Breast epithelium (tissue), 4 donors: ENCODE measurements at regions not wholly inside any gene's neighbourhood (a gene's known extent, or its start where the extent isn't known, plus 50 kb on each side); places are given as distances from the start of the nearest gene placed in this dataset.

ENCODE experiments used
- DNase-seq, 2 donors: peaks; one replicate each; pipeline ENCODE4 v3.0.0-alpha.2; 2019; ENCODE audit warnings: low spot score in 2 of 2
- H3K27ac ChIP-seq, 2 donors: fragments of 200-600 bp; sonication (generic) in 1 of 2; one replicate each; pipeline ENCODE4 v1.5.1; 2016 to 2019; ENCODE audit warnings: mild to moderate bottlenecking in 1 of 2
- H3K27me3 ChIP-seq, 2 donors: fragments of 200-600 bp; sonication (generic) in 1 of 2; one replicate each; pipeline versions ENCODE4 v1.5.1 to v1.6.0; 2017 to 2019; ENCODE audit warnings: control low read depth in 1 of 2, mild to moderate bottlenecking in 1 of 2
- H3K36me3 ChIP-seq: fragments of 200-600 bp; one replicate; pipeline ENCODE4 v1.5.1; 2019
- H3K4me1 ChIP-seq, 2 donors: fragments of 200-600 bp; sonication (generic); one replicate each; pipeline ENCODE4 v1.5.1; 2016 to 2019; ENCODE audit warnings: control low read depth in 1 of 2
- H3K4me3 ChIP-seq, 3 donors: fragments of 200-600 bp; sonication (generic); 1 replicate in 2 of 3; 2 replicates in 1 of 3; pipeline ENCODE4 v1.5.1; 2016 to 2019; ENCODE audit warnings: mild to moderate bottlenecking in 3 of 3, moderate library complexity in 2 of 3
- H3K9me3 ChIP-seq, 2 donors: fragments of 200-600 bp; sonication (generic) in 1 of 2; one replicate each; pipeline ENCODE4 v1.5.1; 2016 to 2019; ENCODE audit warnings: control low read depth in 1 of 2
- POLR2A ChIP-seq: fragments of 450-650 bp; IDR thresholded peaks from one replicate; pipeline ENCODE4 v1.6.1; 2016; ENCODE audit warnings: antibody characterized with exemption, mild to moderate bottlenecking, moderate library complexity
- POLR2AphosphoS5 ChIP-seq, 3 donors: sonication (generic); formaldehyde crosslinking; IDR thresholded peaks; one replicate each; pipeline ENCODE4 v1.6.1; 2017; ENCODE audit warnings: antibody characterized with exemption in 3 of 3
- intact Hi-C: fragments of 100-400 bp; cut with DNase I; formaldehyde crosslinking; loops from one replicate; pipeline ENCODE4 v1.15.1; 2023; ENCODE audit warnings: low total_unique reads
- TF ChIP-seq, protein P1 (sequence below), 3 donors: fragments of 450-650 bp; IDR thresholded peaks; one replicate each; pipeline ENCODE4 v1.5.1; 2016 to 2017; ENCODE audit warnings: antibody characterized with exemption in 3 of 3, mild to moderate bottlenecking in 3 of 3, moderate library complexity in 3 of 3

DNA sequence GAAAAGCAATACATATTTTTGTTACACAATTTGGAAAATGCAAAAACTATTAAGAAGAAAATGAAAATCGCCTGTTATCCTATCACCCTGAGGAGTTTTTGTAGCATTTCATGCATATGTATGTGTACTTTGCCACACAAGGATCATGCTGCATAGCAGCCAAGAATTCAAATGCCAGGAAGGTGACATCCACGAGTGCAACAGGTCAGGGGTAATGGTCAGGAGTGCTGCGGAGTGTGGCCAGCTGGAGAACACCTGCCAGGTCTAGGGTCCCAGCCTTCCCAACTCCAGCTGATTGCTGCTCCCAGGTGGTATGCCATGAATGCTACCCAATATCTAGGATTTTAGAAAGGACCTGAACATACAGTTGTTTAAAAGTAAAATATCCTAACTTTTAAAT is 617.1 kb downstream of the PRELID2 start:
- intact Hi-C loops: no loop called here

DNA sequence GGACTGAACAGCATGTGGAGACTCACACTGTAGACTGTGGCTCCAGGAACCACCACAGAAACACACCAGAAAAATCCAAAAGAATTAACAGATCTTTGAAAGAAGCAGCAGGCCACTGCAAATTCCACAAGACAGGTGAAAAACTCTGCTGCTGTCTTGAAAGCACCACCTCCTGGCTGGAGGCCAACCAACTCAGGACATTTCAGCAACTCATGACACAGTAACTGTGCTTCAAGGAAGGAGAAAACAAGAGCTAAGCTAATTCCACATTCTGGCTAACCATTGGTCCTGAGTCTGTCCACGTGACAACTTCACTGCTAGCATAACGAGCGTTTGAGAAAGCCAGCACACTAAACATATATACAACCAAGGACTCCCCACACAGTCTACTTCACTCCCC is 625.1 kb downstream of the PRELID2 start:
- Histone ChIP-seq H3K27ac (no peak overlapping the region), H3K4me1 (no peaks in the 10 kb centered on the region), H3K9me3 (no peaks in the 10 kb centered on the region), H3K27me3 (no peaks in the 10 kb centered on the region), H3K36me3 (no peaks in the 10 kb centered on the region), H3K4me3 (no peak overlapping the region)
- no peak for DNase-seq
- intact Hi-C loops: loop anchor here (1.0 kb wide), 1 partner anchor 13 kb away; no protein-coding TSS in a partner anchor
- no peak for TF ChIP-seq POLR2AphosphoS5 (IDR thresholded peaks at IDR 0.05)
- no peak for TF ChIP-seq POLR2A
- TF ChIP-seq, protein P1, sequence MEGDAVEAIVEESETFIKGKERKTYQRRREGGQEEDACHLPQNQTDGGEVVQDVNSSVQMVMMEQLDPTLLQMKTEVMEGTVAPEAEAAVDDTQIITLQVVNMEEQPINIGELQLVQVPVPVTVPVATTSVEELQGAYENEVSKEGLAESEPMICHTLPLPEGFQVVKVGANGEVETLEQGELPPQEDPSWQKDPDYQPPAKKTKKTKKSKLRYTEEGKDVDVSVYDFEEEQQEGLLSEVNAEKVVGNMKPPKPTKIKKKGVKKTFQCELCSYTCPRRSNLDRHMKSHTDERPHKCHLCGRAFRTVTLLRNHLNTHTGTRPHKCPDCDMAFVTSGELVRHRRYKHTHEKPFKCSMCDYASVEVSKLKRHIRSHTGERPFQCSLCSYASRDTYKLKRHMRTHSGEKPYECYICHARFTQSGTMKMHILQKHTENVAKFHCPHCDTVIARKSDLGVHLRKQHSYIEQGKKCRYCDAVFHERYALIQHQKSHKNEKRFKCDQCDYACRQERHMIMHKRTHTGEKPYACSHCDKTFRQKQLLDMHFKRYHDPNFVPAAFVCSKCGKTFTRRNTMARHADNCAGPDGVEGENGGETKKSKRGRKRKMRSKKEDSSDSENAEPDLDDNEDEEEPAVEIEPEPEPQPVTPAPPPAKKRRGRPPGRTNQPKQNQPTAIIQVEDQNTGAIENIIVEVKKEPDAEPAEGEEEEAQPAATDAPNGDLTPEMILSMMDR (IDR thresholded peaks at IDR 0.05): no peak

More for the DNA sequence above, 617.1 kb downstream of the PRELID2 start:
- Histone ChIP-seq H3K9me3 (no peaks in the 10 kb centered on the region), H3K27ac (no peak overlapping the region), H3K4me3 (no peak overlapping the region), H3K27me3 (no peaks in the 10 kb centered on the region), H3K36me3 (no peaks in the 10 kb centered on the region), H3K4me1 (no peaks in the 10 kb centered on the region)
- no peak for DNase-seq
- TF ChIP-seq POLR2AphosphoS5 (IDR thresholded peaks at IDR 0.05) (no peak), POLR2A (no peak)
- TF ChIP-seq, protein P1 (IDR thresholded peaks at IDR 0.05): no peak

DNA sequence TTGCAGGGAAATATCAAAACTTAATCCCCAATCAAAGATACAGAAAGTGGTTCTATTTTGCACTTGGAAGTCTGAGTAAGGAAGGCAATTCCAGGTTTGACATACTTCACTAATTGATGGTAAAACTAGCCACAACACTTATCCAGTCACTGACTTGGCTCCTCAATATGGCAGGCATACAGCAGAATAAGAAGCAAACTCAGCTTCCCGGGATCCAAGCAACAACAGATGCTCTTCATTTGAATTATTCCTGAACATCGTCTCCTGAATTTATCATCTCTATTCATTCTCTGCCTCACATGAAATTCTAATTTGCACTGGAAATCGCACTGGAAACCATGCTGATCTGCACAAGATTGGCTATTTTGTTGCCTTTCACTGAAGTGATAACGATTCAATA is 629.6 kb downstream of the PRELID2 start:
- H3K27me3 ChIP-seq: no peaks in the 10 kb centered on the region

DNA sequence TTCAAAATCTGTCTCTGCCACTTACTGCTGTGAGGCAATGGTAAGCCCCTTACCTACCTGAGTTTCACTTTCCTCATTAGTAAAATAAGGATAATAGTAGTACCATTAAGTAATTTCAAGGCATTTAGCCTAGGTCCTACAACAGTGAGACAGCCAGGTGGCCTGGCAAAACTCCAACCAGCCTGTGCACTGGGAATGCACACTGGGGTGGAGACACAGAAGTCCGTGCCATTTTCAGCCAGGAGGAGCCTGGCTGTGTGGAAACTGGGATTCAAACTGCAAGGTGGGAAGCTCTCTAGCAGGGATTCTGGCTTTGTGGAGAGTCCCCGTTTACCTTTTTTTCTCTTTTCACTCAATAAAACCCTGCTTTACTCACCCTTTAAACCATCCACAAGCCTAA is 630.4 kb downstream of the PRELID2 start:
- no peaks in the 10 kb centered on the region for H3K4me1 ChIP-seq
- no peaks in the 10 kb centered on the region for H3K27me3 ChIP-seq
- TF ChIP-seq POLR2A: no peak
- TF ChIP-seq, protein P1 (IDR thresholded peaks at IDR 0.05): no peak
- no peak for TF ChIP-seq POLR2AphosphoS5 (IDR thresholded peaks at IDR 0.05)
- H3K4me3 ChIP-seq: no peak overlapping the region
- no peaks in the 10 kb centered on the region for H3K9me3 ChIP-seq
- no peak for DNase-seq
- no peak overlapping the region for H3K27ac ChIP-seq
- intact Hi-C loops: no loop called here
- no peaks in the 10 kb centered on the region for H3K36me3 ChIP-seq

More for the DNA sequence above, 629.6 kb downstream of the PRELID2 start:
- H3K4me3 ChIP-seq: no peak overlapping the region
- TF ChIP-seq, protein P1 (IDR thresholded peaks at IDR 0.05): no peak
- no peak for TF ChIP-seq POLR2AphosphoS5 (IDR thresholded peaks at IDR 0.05)
- no peak for TF ChIP-seq POLR2A
- no peaks in the 10 kb centered on the region for H3K9me3 ChIP-seq
- intact Hi-C loops: no loop called here
- DNase-seq: no peak
- no peak overlapping the region for H3K27ac ChIP-seq
- no peaks in the 10 kb centered on the region for H3K36me3 ChIP-seq
- H3K4me1 ChIP-seq: no peaks in the 10 kb centered on the region

DNA sequence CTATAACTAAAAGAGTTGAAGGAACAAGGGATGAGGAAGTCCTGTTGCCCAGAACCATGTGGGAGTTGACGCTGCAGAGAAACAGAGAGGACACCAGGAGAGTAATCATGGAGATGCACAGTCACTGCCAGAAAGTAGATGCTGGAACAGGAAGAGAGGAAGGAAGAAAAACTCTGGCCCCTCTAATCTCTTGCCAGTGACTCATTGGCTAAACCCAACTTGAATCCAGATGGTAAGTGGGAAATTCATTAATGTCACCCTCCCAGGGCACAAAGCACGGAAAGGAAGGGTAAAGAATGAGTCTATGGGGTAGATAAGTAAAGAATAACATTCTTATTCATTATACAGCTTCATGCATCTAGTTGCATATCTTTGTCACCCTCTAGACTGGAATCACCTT is 631.9 kb downstream of the PRELID2 start:
- intact Hi-C loops: no loop called here
- Histone ChIP-seq H3K27ac (no peak overlapping the region), H3K4me3 (no peak overlapping the region), H3K27me3 (no peaks in the 10 kb centered on the region), H3K9me3 (no peaks in the 10 kb centered on the region), H3K36me3 (no peaks in the 10 kb centered on the region), H3K4me1 (no peaks in the 10 kb centered on the region)
- TF ChIP-seq POLR2A (no peak), POLR2AphosphoS5 (IDR thresholded peaks at IDR 0.05) (no peak)
- TF ChIP-seq, protein P1 (IDR thresholded peaks at IDR 0.05): no peak
- DNase-seq: no peak
